Lower lobe of right lung (tissue), 2 donors: ENCODE measurements at regions not wholly inside any gene's neighbourhood (a gene's known extent, or its start where the extent isn't known, plus 50 kb on each side); places are given as distances from the start of the nearest gene placed in this dataset.
A peak's percentile ranks its signal among the peaks of the same experiment; 100 is the strongest.

Source experiments
- ATAC-seq, 2 donors: fragments of 200-7000 bp; cut with Tn5 transposase; one replicate each; pipeline ENCODE4 v1.9.1; 2020 to 2022; ENCODE audit warnings: mild to moderate bottlenecking in 2 of 2, moderate library complexity in 2 of 2
- DNase-seq: peaks from one replicate; pipeline ENCODE4 v3.0.0-alpha.2; 2020
- H3K27ac ChIP-seq: fragments of 200-600 bp; one replicate; pipeline ENCODE4 v1.8.0; 2022
- H3K27me3 ChIP-seq: fragments of 200-600 bp; one replicate; pipeline ENCODE4 v1.8.0; 2022; ENCODE audit warnings: low read depth
- H3K36me3 ChIP-seq: fragments of 200-600 bp; one replicate; pipeline ENCODE4 v1.8.0; 2022; ENCODE audit warnings: mild to moderate bottlenecking
- H3K4me1 ChIP-seq: fragments of 200-600 bp; one replicate; pipeline ENCODE4 v1.8.0; 2022
- H3K4me3 ChIP-seq: fragments of 200-600 bp; one replicate; pipeline ENCODE4 v1.8.0; 2022; ENCODE audit warnings: mild to moderate bottlenecking
- H3K9me3 ChIP-seq: fragments of 200-600 bp; one replicate; pipeline ENCODE4 v1.8.0; 2022
- CTCF ChIP-seq: fragments of 200-600 bp; IDR thresholded peaks from one replicate; pipeline ENCODE4 v1.8.0; 2022; ENCODE audit warnings: antibody characterized with exemption, mild to moderate bottlenecking
- intact Hi-C: fragments of 100-400 bp; cut with DNase I; formaldehyde crosslinking; loops from one replicate; pipeline ENCODE4 v1.11.0; 2022
- donor health status: DM: no; HTN: yes; CAD: no; lungs with severe emphysema.

DNA sequence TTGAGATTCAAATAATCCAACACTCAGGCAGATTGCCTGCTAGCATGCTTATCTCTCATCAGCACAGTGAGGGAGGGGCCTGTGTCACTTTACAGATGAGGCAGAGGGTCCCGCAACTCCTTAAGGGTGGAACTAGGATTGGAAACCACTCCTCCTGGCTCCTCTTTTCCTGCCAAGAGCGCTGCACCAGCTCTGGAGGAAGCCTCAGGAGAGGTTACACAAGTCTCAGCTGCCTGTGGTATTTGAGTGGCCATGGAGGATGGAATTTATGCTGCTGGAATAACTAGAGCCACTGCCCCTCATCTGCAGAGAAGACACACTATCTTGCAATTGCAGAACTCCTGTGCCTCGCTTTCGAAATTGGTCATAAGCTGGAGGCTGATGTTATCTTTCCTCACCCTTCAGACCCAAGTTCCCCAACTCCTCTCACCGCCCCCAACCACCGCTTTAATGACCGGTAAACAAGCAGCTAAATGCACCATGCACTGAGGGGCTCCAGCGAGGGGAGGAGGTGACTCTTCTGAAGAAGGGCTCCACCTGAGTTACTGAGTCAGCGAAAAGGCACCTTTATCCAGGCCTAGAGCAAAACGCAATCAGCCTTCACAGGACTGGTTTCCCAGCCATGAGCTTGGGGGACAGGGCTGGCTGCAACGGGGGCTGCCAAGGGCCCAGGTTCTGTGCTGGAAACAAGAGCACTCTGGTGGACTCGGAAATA lies 245.8 kb downstream of the SOX11 start:
- no peak for TF ChIP-seq CTCF
- peaks cover 12% of the 10 kb centered on the region for H3K4me1 ChIP-seq
- H3K36me3 ChIP-seq: no peaks in the 10 kb centered on the region
- no peak for DNase-seq
- intact Hi-C loops: no loop called here
- no peaks in the 10 kb centered on the region for H3K27me3 ChIP-seq
- peak; percentile 59 to 67 for ATAC-seq
- H3K9me3 ChIP-seq: no peaks in the 10 kb centered on the region
- no peak overlapping the region for H3K27ac ChIP-seq
- H3K4me3 ChIP-seq: no peak overlapping the region

GRCh38 chr2:5938566-5938896 lies 246.3 kb downstream of the SOX11 start:
- peak; percentile 59 to 75 for ATAC-seq
- no peaks in the 10 kb centered on the region for H3K9me3 ChIP-seq
- no peak for DNase-seq
- no peaks in the 10 kb centered on the region for H3K27me3 ChIP-seq
- TF ChIP-seq CTCF: no peak
- intact Hi-C loops: no loop called here
- no peaks in the 10 kb centered on the region for H3K36me3 ChIP-seq
- H3K4me3 ChIP-seq: no peak overlapping the region
- H3K27ac ChIP-seq: no peak overlapping the region
- H3K4me1 ChIP-seq: peaks cover 12% of the 10 kb centered on the region

DNA sequence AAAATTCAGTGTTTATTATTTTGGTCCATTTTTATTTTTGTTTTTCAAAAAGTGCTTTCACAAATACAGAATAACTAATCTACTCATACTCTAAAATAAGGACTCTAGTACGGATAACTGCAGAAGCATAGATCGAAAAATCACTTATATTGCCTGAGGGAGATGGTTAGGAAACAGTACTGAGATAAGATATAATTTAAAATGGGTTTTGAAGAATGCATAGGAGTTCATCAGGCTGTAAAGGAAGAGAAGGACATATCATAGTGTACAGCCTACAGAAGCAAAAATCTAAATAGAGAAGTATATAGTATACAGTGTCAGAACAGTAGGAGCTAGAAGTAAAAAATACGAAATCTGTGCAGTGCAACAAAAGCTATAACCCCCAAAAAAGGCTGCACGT lies 247.4 kb downstream of the SOX11 start:
- Histone ChIP-seq H3K36me3 (no peaks in the 10 kb centered on the region), H3K27me3 (no peaks in the 10 kb centered on the region), H3K27ac (no peak overlapping the region), H3K4me3 (no peak overlapping the region), H3K9me3 (no peaks in the 10 kb centered on the region), H3K4me1 (peaks cover 12% of the 10 kb centered on the region)
- no peak for TF ChIP-seq CTCF
- intact Hi-C loops: no loop called here
- no peak for DNase-seq
- ATAC-seq: no peak

- DNase-seq: no peak
- no peaks in the 10 kb centered on the region for H3K36me3 ChIP-seq
- H3K27me3 ChIP-seq: no peaks in the 10 kb centered on the region
- intact Hi-C loops: no loop called here
- no peak overlapping the region for H3K4me3 ChIP-seq
- ATAC-seq: no peak
- no peak for TF ChIP-seq CTCF
- peaks cover 12% of the 10 kb centered on the region for H3K4me1 ChIP-seq
- H3K9me3 ChIP-seq: no peaks in the 10 kb centered on the region
- H3K27ac ChIP-seq: no peak overlapping the region
These were observed 248.7 kb downstream of the SOX11 start for GRCh38 chr2:5940596-5941535.

GRCh38 chr2:5942204-5942603 lies 250.0 kb downstream of the SOX11 start:
- intact Hi-C loops: no loop called here
- no peak for ATAC-seq
- Histone ChIP-seq H3K36me3 (no peaks in the 10 kb centered on the region), H3K9me3 (no peaks in the 10 kb centered on the region), H3K27ac (no peak overlapping the region), H3K4me3 (no peak overlapping the region), H3K27me3 (no peaks in the 10 kb centered on the region), H3K4me1 (peaks cover 12% of the 10 kb centered on the region)
- DNase-seq: no peak
- TF ChIP-seq CTCF: no peak
